ENCODE measurements at regions not wholly inside any gene's neighbourhood (a gene's known extent, or its start where the extent isn't known, plus 50 kb on each side); places are given as distances from the start of the nearest gene placed in this dataset.

DNA sequence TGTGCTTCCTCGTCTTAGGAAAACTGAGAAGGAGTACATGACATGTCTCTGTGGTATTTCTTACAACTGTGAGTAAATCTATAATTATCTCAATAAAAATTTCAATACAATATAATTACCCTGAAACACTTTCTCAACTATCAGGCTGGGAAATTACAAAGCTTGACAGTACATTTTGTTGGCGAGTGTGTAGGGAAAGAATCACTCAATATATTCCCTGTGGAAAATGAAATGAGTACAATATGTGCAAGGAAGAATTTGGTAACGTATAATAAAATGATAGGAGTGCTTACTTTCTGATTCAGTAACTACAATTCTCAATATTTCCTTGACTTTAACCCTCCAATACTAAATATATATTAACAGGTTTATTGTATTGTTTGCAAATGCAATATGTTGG lies 818.2 kb upstream of the CADM2 start:
- WGBS (ENCODE audit: extremely low coverage, insufficient read length, low lambda C conversion rate) = no CpG with 5 or more reads among the region's 3 CpGs
- Histone ChIP-seq H3K23ac (ENCODE audit: insufficient read length, low read depth, low read length) (no peak overlapping the region), H2BK120ac (ENCODE audit: low read depth, low read length, poor library complexity, severe bottlenecking) (no peak overlapping the region), H3K4me1 (ENCODE audit: insufficient read depth, low read length) (no peaks in the 10 kb centered on the region), H2AFZ (ENCODE audit: low read length) (no peak overlapping the region), H2BK20ac (ENCODE audit: low read depth, low read length, poor library complexity, severe bottlenecking) (no peak overlapping the region), H3K18ac (ENCODE audit: insufficient read length, low read depth, low read length) (no peak overlapping the region), H3K23me2 (ENCODE audit: insufficient read length, low read depth, low read length, poor library complexity, severe bottlenecking) (no peaks in the 10 kb centered on the region), H3K4me2 (ENCODE audit: insufficient read depth, insufficient read length, low read length) (no peak overlapping the region), H3K79me2 (ENCODE audit: insufficient read depth, low read length) (no peaks in the 10 kb centered on the region), H2BK12ac (ENCODE audit: insufficient read length, low read depth, low read length) (no peak overlapping the region), H3K14ac (ENCODE audit: insufficient read depth, low read length) (no peak overlapping the region), H3T11ph (ENCODE audit: low read length) (no peak overlapping the region), H4K5ac (ENCODE audit: insufficient read length, low read depth, low read length) (no peak overlapping the region), H3K9ac (ENCODE audit: extremely low read depth, insufficient read length, low read length) (no peak overlapping the region), H4K20me1 (ENCODE audit: control insufficient read depth, insufficient read depth, insufficient read length) (no peaks in the 10 kb centered on the region), H3K4ac (ENCODE audit: low read depth, low read length) (no peak overlapping the region), H4K8ac (replicated peaks; ENCODE audit: insufficient read length, low read depth, low read length) (no peak overlapping the region), H4K91ac (ENCODE audit: insufficient read length, low read depth, low read length) (no peak overlapping the region), H2BK15ac (ENCODE audit: low read depth, low read length) (no peak overlapping the region), H3K27ac (ENCODE audit: insufficient read length, low read depth, low read length) (no peak overlapping the region), H3K9me3 (ENCODE audit: control insufficient read depth, low read depth, low read length) (no peaks in the 10 kb centered on the region), H3K27me3 (ENCODE audit: insufficient read depth, low read length) (no peaks in the 10 kb centered on the region), H2BK5ac (ENCODE audit: insufficient read length, low read length) (no peak overlapping the region), H3K56ac (ENCODE audit: insufficient read length, low read depth, low read length) (no peak overlapping the region), H2AK5ac (ENCODE audit: insufficient read length, low read length) (no peak overlapping the region), H3K79me1 (ENCODE audit: insufficient read depth, low read depth, low read length, poor library complexity, severe bottlenecking) (no peaks in the 10 kb centered on the region)
- no peaks in the 10 kb centered on the region for H3K9me3 Mint-ChIP-seq
- no peaks in the 10 kb centered on the region for H3K27me3 Mint-ChIP-seq (ENCODE audit: low read depth)
- no peaks in the 10 kb centered on the region for H3K36me3 Mint-ChIP-seq (ENCODE audit: insufficient read depth in 1 of 3, low read depth in 3 of 3)
- no peak overlapping the region for H3K4me3 Mint-ChIP-seq
- no peak overlapping the region for H3K27ac Mint-ChIP-seq
- H3K4me1 Mint-ChIP-seq = no peaks in the 10 kb centered on the region
- TF ChIP-seq, protein P1, sequence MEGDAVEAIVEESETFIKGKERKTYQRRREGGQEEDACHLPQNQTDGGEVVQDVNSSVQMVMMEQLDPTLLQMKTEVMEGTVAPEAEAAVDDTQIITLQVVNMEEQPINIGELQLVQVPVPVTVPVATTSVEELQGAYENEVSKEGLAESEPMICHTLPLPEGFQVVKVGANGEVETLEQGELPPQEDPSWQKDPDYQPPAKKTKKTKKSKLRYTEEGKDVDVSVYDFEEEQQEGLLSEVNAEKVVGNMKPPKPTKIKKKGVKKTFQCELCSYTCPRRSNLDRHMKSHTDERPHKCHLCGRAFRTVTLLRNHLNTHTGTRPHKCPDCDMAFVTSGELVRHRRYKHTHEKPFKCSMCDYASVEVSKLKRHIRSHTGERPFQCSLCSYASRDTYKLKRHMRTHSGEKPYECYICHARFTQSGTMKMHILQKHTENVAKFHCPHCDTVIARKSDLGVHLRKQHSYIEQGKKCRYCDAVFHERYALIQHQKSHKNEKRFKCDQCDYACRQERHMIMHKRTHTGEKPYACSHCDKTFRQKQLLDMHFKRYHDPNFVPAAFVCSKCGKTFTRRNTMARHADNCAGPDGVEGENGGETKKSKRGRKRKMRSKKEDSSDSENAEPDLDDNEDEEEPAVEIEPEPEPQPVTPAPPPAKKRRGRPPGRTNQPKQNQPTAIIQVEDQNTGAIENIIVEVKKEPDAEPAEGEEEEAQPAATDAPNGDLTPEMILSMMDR (conservative IDR thresholded peaks at IDR 0.05) = no peak
- no peak for DNase-seq
